NCI-H2107 treated with DMSO at 0.1 percent for 48 hours (cell line): ENCODE measurements at regions not wholly inside any gene's neighbourhood (a gene's known extent, or its start where the extent isn't known, plus 50 kb on each side); places are given as distances from the start of the nearest gene placed in this dataset.

Experiments
- DNase-seq: peaks from one replicate; lab custom pipeline; 2025; ENCODE audit not compliant: unreplicated experiment; lab: John Stamatoyannopoulos, UW

GRCh38 chr9:18208166-18209059, 265.5 kb upstream of the ADAMTSL1 start:
- peak; percentile 37 for DNase-seq

- DNase-seq: no peak
These were observed 258.3 kb upstream of the ADAMTSL1 start for GRCh38 chr9:18215626-18216025.

DNA sequence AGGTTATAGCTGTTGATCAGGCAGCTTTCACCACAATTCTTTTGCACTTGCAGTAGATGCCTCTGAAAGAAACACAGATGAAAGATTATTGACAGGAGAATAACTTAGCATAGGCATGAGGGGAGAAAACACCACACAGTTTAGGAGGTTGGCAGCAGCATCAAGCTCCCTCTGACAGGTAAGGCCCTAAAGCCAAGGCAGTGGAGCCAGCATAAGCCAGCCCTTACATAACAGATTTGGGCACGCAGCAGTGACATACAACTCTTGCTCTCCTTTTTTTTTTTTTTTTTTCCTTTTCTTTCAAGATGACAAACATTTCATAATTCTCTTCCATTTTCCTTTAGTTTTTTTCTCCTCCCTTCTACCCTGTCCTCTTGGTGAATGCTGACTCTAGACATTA, 257.6 kb upstream of the ADAMTSL1 start:
- DNase-seq: no peak

DNA sequence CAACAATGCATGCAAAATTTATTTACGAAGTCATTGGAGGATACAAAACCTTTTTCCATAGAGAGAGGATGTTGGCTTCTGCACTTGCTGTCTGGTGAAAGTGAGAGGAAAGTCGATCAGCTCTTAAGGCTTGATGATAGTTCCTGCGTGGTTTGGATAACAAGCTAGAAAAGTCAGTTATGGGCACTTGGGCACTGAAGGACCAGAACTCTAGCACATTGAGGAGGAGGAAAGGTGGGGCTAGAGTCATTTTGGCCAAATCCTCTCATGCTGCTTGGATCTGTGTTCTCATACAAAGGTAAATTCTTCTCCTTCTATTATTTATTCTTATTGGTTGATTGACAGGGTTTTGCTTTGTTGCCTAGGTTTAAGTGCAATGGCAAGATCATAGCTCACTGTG, 245.9 kb upstream of the ADAMTSL1 start:
- no peak for DNase-seq

DNA sequence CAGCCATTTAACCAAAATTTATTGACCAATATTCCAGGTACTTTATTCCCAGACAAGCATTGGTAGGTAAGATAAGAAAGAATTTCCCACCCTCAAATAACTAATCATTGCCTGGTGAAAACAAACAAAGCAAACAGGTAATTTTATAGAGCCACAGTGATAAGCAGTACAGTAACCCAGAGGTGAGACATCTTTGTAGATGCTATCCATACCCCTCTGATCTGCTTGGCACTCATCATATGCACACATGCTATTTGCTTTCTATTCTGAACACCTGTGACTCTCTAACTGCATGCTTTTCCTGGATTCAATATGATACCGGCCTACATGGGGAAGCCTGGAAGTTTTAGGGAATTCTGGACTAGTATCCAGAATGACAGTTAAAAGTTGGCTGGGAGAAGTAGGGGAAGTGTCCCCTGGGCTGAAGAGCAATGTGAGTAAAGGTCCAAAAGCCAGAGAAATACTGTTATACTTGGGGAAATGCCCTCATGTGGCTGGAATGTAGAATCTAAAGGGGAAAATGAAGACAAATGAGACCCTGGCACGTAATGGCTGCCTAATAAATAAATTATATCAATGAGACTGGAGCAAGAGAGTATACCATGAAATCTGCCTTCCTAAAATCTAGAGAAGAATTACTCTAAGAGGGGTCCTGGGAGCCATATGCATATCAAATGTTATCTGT, 243.8 kb upstream of the ADAMTSL1 start:
- no peak for DNase-seq

- DNase-seq: no peak
These were observed 240.6 kb upstream of the ADAMTSL1 start for GRCh38 chr9:18233311-18233710.

DNA sequence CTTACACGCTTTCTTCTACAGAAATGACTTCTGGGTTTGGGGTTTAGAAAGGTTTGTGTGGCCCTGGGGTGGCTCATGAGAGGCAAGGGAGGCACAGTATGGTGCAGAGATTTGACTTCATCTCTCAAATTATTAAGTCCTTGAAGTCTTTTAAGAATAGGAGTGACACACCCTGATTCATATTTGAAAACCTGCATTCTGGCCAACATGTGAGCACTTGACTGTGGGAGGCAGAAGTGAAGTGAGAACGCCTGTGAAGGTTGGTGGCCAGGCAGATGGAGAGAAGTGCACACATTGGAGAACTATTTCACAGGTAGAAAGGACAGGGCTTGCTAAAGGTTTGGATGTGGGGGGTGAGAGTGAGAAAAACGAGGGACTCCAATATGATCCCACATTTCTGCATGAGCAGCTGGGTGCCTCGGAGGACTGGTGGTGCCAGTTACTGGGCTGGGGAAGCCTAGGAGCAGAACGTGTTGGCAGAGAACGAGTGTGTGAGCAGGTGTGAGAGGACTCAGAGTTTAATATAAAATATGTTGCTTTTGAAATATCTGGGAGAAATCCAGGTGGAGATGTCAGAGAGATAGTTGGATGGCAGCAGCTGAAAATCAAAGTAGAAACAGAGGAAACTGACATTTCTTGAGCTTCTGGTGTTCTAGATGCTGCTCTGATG, 240.0 kb upstream of the ADAMTSL1 start:
- no peak for DNase-seq

DNA sequence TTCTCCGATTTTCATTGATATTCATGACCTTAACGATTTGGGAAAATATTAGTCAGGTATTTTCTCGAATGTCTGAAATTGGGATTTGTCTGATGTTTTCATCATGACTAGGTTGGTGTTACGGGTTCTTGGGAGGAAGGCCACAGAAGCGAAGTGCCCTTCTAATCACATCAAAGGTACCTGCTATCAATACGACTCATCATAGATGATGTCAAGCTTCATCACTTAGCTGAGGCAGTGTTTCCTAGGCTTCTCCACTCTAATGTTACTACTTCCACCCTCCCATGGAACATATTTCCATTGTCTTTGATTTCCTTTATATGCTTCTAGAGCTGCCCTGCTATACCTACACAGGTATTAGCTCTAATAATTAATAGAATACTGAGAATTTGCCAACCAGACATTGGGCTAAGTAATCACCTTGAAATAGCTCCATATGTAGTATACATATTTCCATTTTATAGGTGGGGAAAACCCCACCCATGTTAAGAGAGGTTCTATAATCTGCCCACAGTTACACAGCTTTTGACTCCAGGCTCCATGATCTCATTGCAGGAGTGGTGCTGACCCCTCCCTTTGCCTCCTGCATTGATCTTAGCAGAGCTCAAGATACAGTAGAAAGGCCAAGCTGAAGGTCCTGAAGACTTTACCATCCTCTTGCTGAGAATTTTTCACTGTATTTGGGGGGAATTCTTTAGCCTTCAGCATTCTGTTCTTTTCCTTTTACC, 238.6 kb upstream of the ADAMTSL1 start:
- DNase-seq: no peak

DNA sequence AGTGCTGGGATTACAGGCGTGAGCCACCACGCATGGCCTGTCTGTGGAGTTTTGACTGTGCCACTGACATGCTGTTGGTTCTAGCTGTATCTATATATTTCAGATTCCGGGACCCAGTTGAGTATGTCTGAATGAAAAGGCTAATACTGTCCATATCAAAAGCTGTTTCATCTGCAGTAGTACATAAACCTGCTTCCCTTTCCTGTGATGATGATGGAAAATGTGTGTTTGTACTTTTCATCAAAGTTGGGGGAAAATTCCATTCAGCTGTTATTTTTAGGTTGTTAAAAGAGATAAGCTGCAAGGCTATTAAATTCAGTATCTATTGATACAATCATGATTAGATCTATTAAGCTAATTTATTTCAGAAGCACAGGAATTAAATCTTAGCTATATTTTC, 237.6 kb upstream of the ADAMTSL1 start:
- no peak for DNase-seq

DNA sequence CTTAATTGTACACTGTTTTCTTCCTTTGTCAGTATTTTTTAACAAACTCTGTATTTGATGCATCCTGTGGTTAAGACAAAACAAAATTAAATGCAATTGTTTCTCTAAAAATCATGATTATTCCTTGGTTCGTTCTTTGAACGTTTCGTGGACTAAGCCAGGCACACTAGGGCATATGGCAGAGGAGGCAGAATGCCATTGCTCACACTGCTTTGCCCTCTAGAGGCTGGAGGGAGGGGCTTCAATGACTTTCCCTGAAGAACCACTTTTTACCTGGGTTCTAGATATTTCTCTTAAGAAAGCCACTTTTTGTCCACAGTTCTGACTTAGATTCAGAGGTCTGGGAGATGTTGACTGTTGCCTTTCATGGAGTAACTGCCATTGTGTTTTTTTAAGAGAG, 236.2 kb upstream of the ADAMTSL1 start:
- no peak for DNase-seq

DNA sequence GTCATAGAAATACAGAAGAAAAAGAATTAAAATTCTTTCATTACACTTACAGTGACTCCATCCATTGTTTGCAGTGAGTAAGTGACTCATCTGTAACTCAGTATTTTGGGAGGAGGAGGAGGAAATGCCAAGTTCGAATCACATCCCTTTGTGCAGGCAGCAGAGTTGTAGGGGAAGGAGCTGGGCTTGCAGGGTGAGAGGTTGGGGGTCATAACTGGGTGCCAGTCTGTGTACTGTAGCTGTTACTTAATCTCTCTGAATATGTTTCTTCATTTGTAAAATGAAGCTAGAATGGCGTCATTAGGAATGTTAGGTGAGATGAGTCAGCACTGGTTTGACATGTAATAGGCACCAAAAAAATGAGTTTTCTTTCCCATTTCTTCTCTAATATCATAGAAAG, 235.7 kb upstream of the ADAMTSL1 start:
- no peak for DNase-seq

- DNase-seq: no peak
These were observed 235.1 kb upstream of the ADAMTSL1 start for GRCh38 chr9:18238752-18239447.

DNA sequence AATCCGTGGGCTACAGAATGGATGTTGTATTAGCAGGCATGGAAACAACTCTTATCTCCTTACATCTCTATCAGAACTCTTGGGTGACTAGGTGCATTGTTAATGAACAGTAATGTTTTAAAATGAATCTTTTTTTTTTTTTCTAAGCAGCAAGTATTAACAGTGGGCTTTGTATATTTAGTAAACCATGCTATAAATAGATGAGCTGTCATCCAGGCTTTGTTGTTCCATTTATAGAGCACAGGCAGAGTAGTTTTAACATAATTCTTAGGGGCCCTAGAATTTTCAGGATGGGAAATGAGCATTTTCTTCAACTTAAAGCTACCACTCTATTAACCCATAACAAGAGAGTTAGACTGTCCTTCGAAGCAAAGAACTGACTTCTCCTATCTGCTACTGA, 233.7 kb upstream of the ADAMTSL1 start:
- no peak for DNase-seq

DNA sequence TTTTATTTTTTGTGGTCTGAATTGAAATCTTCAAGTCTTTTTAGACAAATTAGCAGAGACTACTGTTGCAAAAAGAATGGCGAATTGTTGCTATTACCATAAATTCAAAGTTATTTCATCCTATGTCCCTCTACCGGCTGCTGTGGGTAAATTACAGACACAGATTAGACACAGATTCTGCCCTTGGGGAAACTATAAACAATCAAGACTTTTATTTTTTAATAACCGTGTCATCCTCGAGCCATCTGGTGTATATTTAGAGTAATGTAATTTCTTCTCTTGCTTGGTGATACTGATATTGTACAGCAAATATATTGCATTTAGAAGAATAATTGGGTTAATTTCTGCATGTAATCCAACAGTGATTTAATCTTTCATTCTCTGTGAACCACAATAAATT, 228.0 kb upstream of the ADAMTSL1 start:
- DNase-seq: no peak

GRCh38 chr9:18250053-18250452, 223.9 kb upstream of the ADAMTSL1 start:
- no peak for DNase-seq

DNA sequence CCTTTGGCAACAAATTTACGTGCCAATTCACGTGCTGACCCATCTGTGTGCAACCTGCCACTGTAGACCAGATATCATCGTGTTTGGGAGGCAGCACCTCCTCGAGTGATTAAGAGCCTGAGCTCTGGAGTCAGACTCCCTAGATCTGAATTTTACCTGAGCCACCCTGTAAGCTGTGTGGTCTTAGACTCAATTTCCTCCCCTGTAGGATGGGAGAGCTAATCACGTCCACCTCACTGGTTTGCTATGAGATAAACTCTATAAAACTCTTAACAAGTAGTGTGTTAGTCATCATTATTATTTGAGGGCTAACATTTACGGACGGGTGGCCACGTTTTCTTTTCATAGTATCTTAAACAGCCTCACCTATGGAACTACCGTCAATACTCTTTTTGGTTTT, 220.0 kb upstream of the ADAMTSL1 start:
- no peak for DNase-seq

- DNase-seq: peak; percentile 90
These were observed 218.8 kb upstream of the ADAMTSL1 start for GRCh38 chr9:18255158-18255629.

GRCh38 chr9:18255747-18256146, 218.2 kb upstream of the ADAMTSL1 start:
- DNase-seq: peak; percentile 61

DNA sequence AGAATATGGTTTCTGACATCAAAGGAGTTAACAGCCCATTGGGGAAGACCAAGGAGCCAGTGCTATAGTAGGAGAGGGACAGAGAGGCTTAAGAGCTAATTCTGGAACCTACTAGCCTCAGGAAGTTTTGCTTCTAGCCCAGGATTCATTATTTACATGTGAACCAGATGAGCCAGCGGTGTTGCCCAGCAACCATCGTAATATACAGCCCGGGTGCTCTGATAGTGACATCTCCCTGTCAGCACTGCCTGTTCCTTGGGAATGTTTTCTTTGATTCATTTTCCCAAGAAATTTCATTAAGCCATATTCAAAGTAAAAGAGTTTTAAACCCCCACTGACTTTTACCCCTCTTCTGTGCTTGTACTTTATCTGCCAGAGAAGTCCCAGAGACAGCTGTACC, 217.4 kb upstream of the ADAMTSL1 start:
- DNase-seq: no peak

DNA sequence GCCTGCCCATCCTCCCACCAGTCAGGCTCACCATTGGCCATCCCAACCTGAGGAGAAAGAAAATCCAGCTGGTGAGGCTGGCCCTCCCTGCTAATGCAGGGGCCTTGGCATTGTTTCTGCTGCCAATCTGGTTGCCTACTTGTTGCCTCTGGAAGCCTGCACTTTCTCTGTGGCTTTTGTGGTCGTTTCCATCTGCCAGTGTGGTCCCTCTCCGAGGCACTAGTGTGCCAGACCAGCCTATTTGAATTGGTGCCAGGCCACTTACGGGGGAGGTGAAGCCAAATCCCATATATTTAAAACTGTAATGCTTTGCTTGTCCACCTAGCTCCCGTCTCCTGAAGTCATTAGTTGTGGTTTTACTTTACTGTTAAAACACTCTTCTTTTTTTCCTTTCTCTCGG, 213.4 kb upstream of the ADAMTSL1 start:
- DNase-seq: peak; percentile 99

DNA sequence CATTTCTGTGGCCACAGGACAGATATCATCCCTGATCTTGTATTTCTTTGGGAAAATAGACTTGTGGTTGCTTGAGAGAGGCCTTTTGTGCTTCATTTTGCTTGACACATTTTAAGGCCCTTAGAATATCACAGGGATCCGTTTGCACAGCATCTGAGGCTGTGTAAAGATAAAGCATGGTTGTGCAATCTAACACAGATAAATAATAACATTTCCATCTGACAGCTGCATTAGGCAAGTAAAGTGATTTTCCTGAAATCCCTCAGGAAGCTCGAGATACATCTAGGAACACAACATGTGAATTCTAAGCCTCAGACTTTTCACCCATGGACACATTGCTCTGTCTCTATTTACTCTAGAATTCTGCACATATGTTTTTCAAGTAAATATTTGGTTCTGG, 212.8 kb upstream of the ADAMTSL1 start:
- DNase-seq: no peak
